SIG-M5 treated with dmso at 0.1 percent for 504 hours (cell line): ENCODE measurements at regions not wholly inside any gene's neighbourhood (a gene's known extent, or its start where the extent isn't known, plus 50 kb on each side); places are given as distances from the start of the nearest gene placed in this dataset.

Source experiments
- DNase-seq: peaks from one replicate; lab custom pipeline; 2025; ENCODE audit not compliant: unreplicated experiment; lab: John Stamatoyannopoulos, UW

DNA sequence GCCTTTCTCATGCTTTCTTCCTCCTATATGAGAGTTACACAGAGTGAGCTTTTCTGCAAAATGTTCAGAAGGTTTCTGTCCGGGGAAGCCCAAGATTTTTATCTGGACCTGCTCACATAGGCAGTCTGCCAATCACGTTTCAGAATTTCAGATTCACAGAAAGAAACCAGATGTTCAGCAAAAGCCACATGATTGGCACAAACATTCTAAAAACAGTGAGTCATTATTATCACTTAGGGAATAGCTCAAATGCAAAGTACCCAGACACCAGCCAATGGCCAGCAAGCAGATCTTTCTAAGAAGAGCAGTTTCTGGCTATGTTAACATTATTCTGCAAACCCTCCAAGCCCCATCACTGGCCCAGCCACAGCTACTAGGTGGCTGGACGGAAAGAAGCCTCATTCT is 1558.5 kb upstream of the TMEM132C start:
- no peak for DNase-seq

DNA sequence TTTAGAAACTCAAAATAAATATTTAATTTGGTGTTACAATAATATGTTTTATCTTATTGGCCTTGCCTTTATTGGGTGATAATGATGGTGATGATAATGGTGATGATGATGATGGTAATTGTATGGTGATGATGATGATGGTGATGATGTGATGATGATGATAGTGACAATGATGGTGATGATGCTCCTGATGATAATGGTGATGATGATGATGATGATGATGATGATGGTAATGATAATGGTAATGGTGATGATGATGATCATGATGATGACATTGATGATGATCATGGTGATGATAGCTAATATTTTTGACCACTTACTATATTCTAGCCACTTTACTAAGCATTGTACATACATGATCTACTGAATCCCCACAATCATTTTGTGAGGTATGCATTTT is 1548.6 kb upstream of the TMEM132C start:
- DNase-seq: no peak

DNA sequence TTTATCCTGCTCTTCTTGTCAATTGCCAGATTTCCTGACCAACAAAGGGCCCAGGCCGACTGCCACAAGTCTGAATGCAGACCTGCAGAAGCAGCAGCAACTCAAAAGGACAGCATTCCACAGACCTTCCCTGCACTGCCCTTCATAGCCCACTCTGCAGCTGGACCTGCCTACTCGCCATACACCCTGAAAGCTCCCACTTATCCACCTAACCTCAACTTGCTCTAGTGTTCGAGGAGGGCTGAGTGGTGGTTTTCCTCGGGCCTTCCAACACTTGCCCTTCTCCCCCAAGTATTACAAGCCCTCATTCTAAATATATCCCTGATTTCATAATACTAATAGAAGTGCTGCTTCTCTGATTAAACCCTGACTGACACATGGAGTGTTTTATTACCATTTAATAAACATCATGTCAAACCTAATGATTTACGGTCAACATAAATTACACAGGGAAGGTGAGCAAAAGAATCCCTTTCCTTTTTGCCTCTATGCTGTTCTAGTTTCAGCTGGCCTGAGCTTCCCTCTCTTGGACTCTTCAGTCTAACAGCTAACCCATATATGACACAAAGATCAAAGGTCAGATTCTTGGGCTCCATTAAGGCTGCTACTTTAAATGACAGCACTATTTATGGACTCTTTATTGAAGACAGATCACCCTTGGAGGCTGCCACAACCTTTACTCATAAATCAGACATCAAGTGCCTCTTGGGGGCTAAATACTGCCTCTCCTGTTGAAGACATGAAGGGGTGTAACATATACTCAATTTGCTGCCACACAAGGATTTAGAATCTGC is 1546.9 kb upstream of the TMEM132C start:
- no peak for DNase-seq

DNA sequence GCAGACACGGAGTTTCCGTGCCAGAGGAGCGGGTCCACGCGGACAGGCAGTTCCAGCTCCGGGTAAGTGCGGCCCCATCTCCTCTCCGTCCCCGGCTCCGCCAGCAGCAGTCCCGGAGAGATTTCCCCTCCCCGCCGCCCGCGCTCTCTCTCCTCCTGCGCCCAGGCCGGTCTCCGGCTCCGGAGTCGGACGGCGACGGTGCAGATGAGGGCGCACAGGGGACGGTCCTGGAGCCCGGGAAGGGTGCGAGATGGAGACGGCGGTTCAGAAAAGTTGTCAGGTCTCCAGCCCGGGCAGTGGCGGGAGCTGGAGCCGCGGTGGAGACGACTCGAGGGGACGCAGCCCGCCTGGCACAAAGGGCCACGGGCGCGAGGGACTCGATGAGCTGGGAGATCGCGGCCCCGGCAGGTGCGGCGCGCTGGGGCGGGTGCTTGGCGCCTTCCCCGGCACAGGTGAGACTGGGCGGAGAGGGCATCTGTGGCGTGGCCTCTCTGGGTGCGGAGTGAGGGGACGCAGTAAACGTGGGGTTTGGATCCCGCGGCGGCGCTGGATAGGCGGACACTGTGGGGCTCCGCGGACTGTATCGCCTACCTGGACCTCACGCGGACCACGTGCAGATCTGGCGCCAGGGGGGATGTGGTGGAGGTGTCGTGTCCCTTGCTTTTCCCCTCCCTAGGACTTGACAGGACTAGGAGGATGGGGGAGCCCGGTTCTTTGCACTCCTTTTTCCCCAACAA is 1540.3 kb upstream of the TMEM132C start:
- DNase-seq: no peak

DNA sequence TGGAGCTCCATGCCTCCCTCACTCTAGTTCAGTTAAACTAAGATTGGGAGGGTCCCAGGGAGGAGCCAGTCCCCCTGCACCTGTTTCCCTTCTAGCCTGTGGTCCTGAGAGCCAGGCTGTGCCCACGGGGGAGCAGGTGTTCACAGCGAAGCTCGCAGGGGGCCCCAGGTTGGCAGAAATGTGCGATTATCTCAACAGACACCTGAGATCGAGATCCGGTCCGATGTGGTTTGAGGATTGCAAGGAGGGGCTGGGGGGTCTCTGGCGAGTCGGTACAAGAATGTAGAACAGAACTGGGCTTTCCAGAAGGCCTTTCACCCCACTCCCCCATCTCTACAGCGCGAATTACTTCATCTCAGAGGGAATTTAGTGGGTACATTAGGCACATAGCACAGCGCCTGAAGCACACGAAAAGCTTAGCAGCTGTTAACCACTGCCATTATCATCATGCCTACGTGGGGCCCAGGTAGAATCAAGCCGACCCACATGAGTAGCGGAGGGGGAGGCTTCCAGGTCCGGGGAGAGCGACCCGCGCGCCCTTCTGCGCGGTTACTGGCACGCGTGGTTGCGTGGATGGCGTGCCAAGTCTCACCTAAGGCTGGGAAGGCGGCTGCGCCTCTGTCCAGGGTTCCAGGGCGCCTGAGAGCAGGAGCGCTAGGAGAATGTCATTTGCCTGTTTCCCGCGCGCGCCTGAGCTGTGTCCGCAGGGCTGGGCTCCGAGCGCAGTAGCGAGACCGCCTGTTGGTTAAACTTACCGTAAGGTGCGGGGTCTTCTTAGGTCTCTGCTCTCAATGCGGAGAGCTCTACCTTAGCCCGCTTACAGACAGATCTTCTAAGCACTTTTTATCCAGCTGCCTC is 1539.5 kb upstream of the TMEM132C start:
- DNase-seq: no peak

DNA sequence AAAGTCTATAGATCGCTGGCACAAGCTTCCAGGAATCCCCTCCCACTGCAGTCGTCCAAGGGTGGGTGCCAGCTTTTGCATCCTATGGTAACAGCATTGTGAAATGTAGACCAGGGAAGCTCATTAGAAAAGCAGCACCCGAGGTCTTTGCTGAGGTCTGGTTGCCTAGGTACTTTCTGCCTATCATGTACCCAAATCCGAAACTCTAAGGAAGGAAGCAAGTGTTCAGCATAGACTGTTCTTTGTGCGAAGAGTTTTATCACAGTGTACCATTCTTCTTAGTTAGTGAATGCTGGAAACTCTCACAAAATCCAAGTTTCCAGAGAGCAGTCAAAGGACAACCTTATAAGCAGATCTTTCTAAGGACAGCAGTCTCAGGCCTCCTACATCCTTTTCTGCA is 1532.7 kb upstream of the TMEM132C start:
- DNase-seq: no peak

DNA sequence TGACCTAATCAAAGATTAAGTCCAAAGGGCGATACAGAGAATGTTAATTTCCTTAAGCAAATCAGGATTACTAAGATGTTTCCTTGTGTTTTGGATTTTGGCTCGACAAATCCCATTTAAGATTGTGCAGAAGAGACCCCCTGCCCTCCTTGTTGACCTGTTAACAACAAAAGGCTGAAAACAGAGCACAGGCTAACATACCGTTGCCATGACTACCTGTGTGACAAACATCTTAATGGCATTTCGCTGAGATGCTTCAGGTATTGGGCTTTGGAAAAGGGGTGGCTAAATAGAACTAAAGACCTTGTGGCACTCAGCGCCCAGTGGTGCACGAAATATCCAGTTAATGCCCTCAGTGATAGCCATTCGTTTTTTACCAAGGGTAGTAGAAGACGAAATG is 1532.3 kb upstream of the TMEM132C start:
- no peak for DNase-seq

DNA sequence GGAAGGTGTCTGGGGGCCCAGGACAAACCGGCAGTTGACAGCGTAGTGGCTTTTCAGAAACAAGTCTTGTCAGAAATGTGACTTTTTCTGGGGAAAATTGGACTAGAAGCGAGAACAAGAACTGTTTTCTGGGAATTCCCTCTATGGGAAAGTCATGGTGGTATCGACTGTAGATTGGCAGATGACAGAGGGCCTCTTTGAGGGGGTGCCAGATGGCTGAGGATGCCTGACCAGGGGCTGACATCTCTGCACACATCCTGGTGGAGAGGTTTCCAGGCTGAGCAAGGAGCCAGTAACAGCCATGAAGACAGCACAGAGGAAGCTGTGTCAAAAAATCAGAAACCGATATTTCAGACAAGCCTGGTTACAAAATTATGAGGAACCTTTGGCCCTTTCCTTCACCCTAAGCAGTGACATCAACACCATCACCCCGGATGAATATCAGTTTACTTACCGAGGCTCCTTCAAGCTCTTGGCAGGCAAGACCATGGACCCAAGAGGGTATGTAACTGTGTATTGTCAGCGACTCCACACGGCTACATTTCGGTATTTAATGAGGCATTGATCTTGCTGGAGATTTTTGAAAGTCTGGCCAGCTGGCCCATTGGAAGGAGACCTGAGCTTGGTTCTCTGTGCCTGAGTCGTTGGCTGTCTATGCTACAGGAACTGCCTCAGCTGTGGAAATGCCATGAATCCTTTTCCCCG is 1525.3 kb upstream of the TMEM132C start:
- DNase-seq: no peak

DNA sequence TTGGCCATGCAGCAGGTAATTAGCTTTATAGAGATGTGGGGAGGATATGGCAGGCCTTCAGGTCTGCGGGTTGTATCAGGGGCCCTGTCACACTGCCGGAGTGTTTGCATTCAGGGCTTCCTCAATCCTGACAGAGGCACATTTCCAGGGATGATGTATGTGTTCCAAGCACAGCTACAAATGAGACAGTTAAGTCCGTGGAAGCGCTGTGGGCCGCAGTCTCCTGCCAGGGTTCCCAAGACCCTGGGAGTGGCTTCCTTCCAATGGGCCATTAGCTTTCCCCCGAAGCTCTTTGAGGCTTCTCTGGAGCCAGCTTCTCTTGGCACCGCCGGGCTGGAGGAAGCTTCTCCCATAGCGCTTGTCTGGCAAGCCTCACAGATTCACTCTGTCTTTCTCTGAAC is 1524.7 kb upstream of the TMEM132C start:
- DNase-seq: no peak

DNA sequence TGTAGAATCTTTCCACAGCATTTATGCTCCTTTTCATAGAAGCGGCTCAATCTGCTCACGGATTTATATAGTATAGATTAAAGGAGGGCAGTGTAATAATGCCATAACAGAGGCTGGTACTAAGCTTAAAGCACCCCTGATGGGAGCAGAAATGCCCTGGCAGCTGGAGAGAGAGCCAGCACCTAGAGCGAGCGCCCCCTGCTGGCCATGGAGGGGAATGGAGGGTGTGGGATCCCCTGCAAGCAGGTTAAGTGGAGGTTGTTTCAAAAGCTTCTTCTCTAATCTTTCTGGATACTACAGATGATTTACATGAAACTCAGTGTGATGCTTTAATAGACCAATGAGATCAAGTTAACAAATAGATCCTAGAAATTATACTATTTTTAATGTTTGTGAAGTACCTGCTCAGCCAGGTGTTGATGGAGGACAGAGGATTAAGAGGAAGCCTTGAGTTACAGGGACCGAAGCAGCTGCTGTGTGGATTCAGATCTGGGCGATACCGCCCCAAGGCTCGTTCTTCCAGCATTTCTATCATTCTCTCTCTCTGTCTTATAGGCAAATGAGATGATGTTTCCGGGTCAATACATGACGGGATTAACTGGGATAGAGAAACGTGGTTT is 1519.3 kb upstream of the TMEM132C start:
- peak; percentile 35 for DNase-seq

DNA sequence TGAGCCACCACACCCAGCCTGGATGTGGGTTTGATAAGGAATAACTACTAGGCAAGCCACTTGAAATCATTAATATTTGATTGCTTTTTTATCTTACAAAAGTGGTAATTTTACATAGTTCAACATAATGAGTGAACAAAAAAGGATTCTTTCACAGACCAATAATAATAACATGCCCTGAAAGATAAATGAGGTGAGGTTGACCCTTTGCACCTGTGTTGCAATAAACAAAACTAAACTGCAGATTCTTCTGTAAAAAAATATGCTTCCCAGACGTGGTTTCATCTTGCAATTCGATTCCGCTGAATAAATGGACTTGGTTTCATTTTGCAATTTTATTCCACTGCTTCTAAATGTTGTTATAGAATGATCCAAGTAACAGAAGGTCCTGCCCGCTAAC is 1514.9 kb upstream of the TMEM132C start:
- no peak for DNase-seq

DNA sequence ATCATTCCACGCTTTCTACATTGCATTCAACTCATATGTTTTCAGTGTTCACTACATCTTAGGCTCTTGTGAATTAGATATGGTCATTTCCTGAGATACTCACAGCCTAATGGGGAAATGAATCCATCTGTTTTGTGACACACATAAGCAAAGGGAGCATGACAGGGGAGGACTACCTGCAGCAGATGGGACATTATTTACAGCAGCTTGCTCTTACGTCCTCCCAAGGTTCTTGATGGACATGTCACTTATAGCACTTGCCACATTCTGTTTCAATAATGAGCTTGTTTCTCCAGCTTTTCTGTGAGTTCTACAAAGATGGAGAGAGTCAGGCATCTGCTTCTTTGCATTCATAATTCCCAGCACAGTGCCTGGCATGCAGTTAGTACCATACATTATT is 1509.6 kb upstream of the TMEM132C start:
- no peak for DNase-seq

DNA sequence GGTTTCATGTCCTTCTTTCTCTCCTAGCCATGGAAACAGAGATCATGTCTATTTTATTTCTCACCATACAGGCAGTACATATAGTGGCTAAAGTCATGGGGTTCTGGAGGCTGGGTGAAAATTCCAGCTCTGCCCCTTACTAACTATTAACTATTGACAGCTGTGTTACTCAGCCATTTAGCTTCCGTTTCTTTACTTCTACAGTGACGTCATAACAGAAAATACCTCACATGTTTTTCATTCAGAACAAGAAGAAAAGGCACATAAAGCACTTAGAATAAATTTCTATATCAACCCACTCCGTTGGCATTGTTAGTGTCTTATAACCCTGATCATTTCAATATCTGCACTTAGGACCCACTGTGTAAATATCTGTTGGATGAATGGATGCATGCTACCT is 1506.9 kb upstream of the TMEM132C start:
- no peak for DNase-seq

DNA sequence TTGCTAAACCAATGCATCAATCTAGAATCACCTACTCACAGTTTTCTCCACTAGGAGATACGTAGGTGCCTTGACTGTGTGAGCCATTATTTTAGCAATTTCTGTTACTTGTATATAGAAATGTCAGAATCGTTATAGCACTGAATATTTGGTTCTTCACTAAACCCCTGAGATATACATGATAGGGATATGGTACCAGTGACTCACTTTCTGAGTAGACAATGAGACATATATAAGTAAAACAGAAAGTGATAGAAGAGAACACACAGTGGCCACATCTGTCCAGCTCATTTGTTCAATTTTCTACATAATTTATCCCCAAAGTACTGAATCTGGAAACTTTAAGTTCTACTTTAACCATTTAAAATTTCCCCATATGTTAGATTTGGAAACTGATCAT is 1505.5 kb upstream of the TMEM132C start:
- DNase-seq: no peak

DNA sequence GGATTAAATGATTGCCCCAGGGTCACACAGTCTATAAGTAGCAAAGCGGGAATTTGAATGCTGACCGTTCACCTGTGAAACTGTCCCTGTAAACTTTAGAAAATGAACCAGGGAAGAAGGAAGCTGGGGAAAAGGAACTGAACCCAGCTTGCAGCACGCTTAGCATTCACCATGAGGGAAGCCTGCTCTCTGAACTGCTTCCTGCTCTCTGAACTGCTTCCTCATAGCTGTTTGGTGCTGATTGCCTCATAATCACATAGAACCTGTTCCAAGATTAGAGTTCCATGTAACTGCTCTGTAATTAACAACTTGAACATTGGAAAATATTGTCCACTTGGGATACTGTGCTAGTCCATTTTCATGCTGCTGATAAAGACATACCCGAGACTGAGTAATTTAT is 1504.8 kb upstream of the TMEM132C start:
- no peak for DNase-seq

DNA sequence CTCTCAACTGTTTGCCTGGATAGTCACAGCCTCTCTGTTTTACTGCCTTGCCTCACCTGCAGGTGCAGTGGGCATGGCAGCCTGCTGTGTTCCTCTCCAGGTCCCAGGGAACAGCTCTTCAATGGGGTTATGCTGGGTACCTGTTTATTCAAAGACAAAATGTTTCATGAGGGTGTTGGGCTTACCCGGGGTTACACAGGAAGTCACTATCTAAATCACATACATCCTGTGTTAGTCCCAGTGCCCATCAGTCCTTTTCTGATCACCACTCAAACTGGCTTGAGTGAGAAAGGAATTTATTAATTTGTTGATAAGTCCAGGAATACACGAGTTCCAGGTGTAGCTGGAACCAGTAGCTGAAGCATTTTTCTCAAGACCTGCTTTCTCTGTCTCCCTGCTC is 1503.6 kb upstream of the TMEM132C start:
- no peak for DNase-seq

DNA sequence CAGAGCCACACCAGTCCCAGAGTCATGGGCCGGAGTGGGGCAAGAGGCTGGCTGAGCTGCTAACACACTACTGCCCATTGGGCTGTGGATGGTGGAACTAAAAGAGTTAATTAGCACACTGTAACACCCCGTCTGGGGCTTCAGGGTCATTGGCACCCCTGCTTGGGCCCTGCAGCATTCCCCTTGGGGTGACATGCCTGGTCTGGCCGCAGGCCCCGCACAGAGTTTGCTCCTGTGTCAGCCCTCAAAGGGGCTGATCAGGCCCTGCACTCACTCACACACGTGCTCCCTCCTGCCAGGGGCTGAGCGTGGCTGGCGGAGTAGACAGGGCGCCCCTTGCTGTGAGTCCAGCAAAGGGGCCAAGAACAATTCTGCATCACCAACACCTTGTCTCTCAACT is 1499.6 kb upstream of the TMEM132C start:
- DNase-seq: no peak

DNA sequence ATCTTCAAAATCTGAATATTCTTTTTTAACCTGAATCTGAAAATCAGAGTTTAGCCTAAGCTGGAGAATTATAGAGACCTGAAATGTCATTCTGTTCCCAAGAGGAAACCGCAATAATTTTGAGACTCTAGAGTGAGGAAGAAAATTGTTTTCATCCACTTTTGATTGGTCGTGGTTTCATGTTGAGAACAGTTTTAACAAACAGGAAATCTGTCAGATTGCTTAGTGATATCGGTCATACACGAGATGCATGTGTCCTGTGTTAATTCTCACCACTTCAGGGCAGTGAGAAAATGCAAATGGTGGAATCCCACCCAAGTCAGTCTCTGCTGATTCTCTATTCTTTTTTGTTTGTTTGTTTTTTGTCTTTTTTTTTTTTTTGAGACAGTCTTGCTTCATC is 1498.5 kb upstream of the TMEM132C start:
- DNase-seq: no peak

DNA sequence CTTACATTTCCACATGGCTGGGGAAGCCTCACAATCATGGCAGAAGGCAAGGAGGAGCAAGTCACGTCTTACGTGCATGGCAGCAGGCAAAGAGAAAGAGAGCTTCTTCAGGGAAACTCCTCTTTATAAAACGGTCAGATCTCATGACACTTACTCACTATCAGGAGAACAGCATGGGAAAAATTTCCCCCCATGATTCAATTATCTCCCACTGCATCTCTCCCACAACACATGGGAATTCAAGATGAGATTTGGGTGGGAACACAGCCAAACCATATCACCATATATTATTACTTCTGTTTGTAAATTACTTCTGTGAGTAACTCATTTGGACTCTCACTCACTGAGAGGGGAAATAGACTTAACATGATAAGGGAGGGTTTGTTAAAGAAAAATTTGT is 1496.8 kb upstream of the TMEM132C start:
- no peak for DNase-seq

DNA sequence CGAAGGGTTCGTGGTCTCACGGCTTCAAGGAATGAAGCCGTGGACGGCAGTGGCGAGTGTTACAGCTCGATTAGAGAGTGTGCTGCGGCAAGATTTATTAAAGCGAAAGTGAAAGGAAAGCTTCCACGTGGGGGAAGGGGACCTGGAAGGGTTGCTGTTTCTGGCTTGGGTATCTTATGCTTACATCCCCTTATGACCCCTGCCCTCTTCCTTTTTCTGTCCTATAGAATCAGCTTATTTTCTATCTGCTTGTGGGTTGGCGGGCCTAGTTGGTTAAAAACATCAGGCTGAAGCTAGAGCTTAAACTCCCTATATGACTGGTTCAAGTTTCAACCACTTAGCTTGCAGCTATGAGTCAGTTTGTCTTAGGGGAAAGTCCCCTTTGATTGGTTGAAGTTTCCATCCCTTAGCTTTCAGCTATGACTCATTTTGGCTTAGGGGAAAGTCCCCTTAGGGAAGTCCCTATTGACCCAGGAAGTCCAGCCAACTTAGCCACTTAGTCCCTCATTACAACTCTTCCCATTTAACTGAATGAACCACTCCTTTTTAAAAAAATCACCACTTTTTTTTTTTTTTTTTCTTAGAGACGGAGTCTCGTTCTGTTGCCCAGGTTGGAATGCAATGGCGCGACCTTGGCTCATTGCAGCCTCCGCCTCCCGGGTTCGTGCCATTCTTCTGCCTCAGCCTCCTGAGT is 1494.7 kb upstream of the TMEM132C start:
- peak; percentile 18 for DNase-seq
